Lower leg skin (tissue), 3 donors: ENCODE measurements at regions not wholly inside any gene's neighbourhood (a gene's known extent, or its start where the extent isn't known, plus 50 kb on each side); places are given as distances from the start of the nearest gene placed in this dataset.

Experiments used
- CTCF ChIP-seq, 3 donors: fragments of 450-650 bp; IDR thresholded peaks; one replicate each; pipeline ENCODE4 v1.5.1; 2016; ENCODE audit warnings: antibody characterized with exemption in 3 of 3, mild to moderate bottlenecking in 3 of 3, moderate library complexity in 2 of 3
- POLR2A ChIP-seq, 2 donors: fragments of 450-650 bp; IDR thresholded peaks; one replicate each; pipeline ENCODE4 v1.6.1; 2016 to 2017; ENCODE audit warnings: antibody characterized with exemption in 2 of 2, mild to moderate bottlenecking in 1 of 2, moderate library complexity in 1 of 2

GRCh38 chr5:28391277-28391676 lies 1352.9 kb upstream of the CDH9 start:
- no peak for TF ChIP-seq POLR2A (IDR thresholded peaks at IDR 0.05)
- TF ChIP-seq CTCF (IDR thresholded peaks at IDR 0.05): no peak
